ENCODE measurements at regions not wholly inside any gene's neighbourhood (a gene's known extent, or its start where the extent isn't known, plus 50 kb on each side); places are given as distances from the start of the nearest gene placed in this dataset.

DNA sequence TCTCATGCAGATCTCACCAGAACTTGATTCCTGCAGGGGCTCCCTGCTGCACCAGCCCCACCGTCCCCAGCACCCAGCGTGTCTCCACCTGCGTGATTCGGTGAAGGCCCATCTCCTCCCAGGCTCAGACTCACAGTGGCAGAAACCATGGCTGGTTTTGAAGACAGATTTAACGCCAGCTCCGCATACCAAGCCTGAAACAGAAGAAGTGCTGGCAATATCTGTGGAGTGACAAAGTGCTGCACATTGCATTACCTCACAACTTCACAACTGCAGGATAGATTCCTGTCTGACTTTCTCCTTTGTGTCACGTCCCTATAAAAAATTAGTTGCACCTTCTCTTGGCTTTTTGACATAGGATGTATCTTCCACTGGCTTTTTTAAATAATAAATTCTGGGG, 120.7 kb downstream of the TTLL2 start:
- Histone ChIP-seq H3K4me3 (ENCODE audit: low read depth, low read length) (no peak overlapping the region), H3K27ac (no peak overlapping the region), H3K27me3 (replicated peaks) (no peaks in the 10 kb centered on the region), H3K36me3 (replicated peaks) (no peaks in the 10 kb centered on the region)
- no peak for TF ChIP-seq CTCF (IDR thresholded peaks at IDR 0.05; ENCODE audit: low read depth, low read length, missing control alignments)
- in situ Hi-C loops (cut with HindIII; ENCODE audit: low pct_ligation_motif_present, low sequenced_read_pairs) = no loop called here
- no peak for DNase-seq

DNA sequence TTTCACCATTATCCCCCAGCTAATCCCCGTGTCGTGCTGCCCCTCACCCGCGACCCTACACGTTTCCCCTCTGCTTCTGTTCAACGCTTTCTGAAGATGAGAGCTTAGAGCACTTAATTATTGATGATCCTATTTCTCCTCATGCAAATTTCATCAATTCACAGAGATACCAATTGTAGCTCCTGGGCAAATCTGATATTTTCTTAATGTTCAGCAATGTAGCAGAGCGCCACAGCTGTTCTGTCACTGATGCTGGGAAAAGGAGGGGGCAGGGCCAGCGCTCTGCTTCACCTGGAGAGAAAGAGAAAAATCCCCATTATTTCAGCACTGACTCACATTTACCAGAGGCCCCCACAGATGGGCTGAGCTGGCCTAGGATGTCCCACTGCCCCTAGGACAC, 121.2 kb downstream of the TTLL2 start:
- no peaks in the 10 kb centered on the region for H3K27me3 ChIP-seq (replicated peaks)
- no peak overlapping the region for H3K4me3 ChIP-seq (ENCODE audit: low read depth, low read length)
- in situ Hi-C loops (cut with HindIII; ENCODE audit: low pct_ligation_motif_present, low sequenced_read_pairs) = no loop called here
- no peak for DNase-seq
- no peaks in the 10 kb centered on the region for H3K36me3 ChIP-seq (replicated peaks)
- no peak overlapping the region for H3K27ac ChIP-seq
- no peak for TF ChIP-seq CTCF (IDR thresholded peaks at IDR 0.05; ENCODE audit: low read depth, low read length, missing control alignments)

- Histone ChIP-seq H3K27me3 (replicated peaks) (no peaks in the 10 kb centered on the region), H3K4me3 (ENCODE audit: low read depth, low read length) (no peak overlapping the region), H3K27ac (no peak overlapping the region), H3K36me3 (replicated peaks) (no peaks in the 10 kb centered on the region)
- no peak for DNase-seq
- in situ Hi-C loops (cut with HindIII; ENCODE audit: low pct_ligation_motif_present, low sequenced_read_pairs) = no loop called here
- TF ChIP-seq CTCF (IDR thresholded peaks at IDR 0.05; ENCODE audit: low read depth, low read length, missing control alignments) = no peak
These were observed 122.1 kb downstream of the TTLL2 start for GRCh38 chr6:167446971-167447370.

DNA sequence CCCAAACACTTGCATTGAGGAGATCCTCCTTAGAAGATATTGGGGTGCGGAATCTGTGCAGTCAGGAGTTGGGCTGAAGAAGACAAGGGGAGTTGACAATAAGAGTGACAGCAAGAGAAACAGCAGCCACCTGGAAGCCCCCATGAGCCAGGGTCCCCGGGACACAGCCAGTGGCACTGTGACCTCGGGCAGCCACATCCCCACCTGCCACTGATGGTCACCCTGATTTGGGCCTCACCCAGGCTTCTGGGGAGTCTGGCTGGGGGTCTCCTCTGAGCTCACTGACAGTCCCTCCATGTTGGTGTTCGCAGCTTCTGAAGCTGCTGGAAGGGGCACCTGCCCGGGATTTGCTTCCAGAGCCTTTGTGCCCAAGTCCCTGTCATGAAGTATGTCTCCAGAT, 123.5 kb downstream of the TTLL2 start:
- Histone ChIP-seq H3K4me3 (ENCODE audit: low read depth, low read length) (no peak overlapping the region), H3K27ac (no peak overlapping the region), H3K27me3 (replicated peaks) (no peaks in the 10 kb centered on the region), H3K36me3 (replicated peaks) (no peaks in the 10 kb centered on the region)
- no peak for DNase-seq
- in situ Hi-C loops (cut with HindIII; ENCODE audit: low pct_ligation_motif_present, low sequenced_read_pairs) = no loop called here
- TF ChIP-seq CTCF (IDR thresholded peaks at IDR 0.05; ENCODE audit: low read depth, low read length, missing control alignments) = no peak

- Histone ChIP-seq H3K36me3 (replicated peaks) (no peaks in the 10 kb centered on the region), H3K27ac (no peak overlapping the region), H3K4me3 (ENCODE audit: low read depth, low read length) (no peak overlapping the region), H3K27me3 (replicated peaks) (no peaks in the 10 kb centered on the region)
- no peak for DNase-seq
- no peak for TF ChIP-seq CTCF (IDR thresholded peaks at IDR 0.05; ENCODE audit: low read depth, low read length, missing control alignments)
- in situ Hi-C loops (cut with HindIII; ENCODE audit: low pct_ligation_motif_present, low sequenced_read_pairs) = no loop called here
These were observed 124.4 kb downstream of the TTLL2 start for GRCh38 chr6:167449094-167449861.

DNA sequence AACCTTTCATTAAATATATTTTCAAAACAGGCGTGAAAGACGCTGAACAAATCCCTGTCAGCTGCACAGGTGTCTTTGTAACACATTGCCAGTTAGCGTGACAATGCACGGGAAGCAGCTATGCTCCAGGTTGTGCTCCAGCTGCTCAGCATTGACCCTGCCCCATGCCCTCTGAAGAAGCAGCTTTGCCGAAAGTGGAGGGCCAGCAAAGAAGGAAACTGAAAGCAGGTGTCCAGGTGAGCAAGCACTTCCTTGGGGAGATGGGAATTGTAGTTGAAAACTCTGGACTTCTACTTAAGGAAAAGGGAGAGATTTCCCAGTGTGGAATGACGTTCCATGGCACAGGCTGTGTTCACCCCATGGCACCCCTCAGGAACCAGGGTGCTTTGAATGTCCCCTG, 125.7 kb downstream of the TTLL2 start:
- in situ Hi-C loops (cut with HindIII; ENCODE audit: low pct_ligation_motif_present, low sequenced_read_pairs) = no loop called here
- no peaks in the 10 kb centered on the region for H3K27me3 ChIP-seq (replicated peaks)
- TF ChIP-seq CTCF (IDR thresholded peaks at IDR 0.05; ENCODE audit: low read depth, low read length, missing control alignments) = no peak
- no peak overlapping the region for H3K27ac ChIP-seq
- no peaks in the 10 kb centered on the region for H3K36me3 ChIP-seq (replicated peaks)
- no peak for DNase-seq
- H3K4me3 ChIP-seq (ENCODE audit: low read depth, low read length) = no peak overlapping the region

All from brain microvascular endothelial cell (primary cell).